Adrenal gland (tissue), 9 donors: ENCODE measurements at regions not wholly inside any gene's neighbourhood (a gene's known extent, or its start where the extent isn't known, plus 50 kb on each side); places are given as distances from the start of the nearest gene placed in this dataset.

Experiments
- DNase-seq, 7 donors: peaks; one replicate each; pipeline ENCODE4 v3.0.0-alpha.2; 2019 to 2020
- H3K27ac ChIP-seq, 5 donors: fragments of 200-600 bp; sonication (generic) in 4 of 5; 1 replicate in 3 of 5; 2 replicates in 2 of 5; pipeline versions ENCODE4 v1.5.1 to v1.8.0; 2016 to 2020; ENCODE audit warnings: mild to moderate bottlenecking in 1 of 5
- H3K27me3 ChIP-seq: fragments of 200-600 bp; 2 replicates; pipeline ENCODE4 v1.8.0; 2021
- H3K36me3 ChIP-seq, 2 donors: fragments of 200-600 bp; replicated peaks in 1 of 2; 1 replicate in 1 of 2; 2 replicates in 1 of 2; pipeline versions ENCODE4 v1.5.1 to v1.8.0; 2018 to 2022
- H3K4me1 ChIP-seq, 2 donors: fragments of 200-600 bp; replicated peaks in 1 of 2; 1 replicate in 1 of 2; 2 replicates in 1 of 2; pipeline versions ENCODE4 v1.5.1 to v1.8.0; 2018 to 2021
- H3K4me3 ChIP-seq, 4 donors: fragments of 200-600 bp; sonication (generic) in 3 of 4; one replicate each; pipeline ENCODE4 v1.5.1; 2016 to 2018
- H3K9me3 ChIP-seq, 3 donors: fragments of 200-600 bp; sonication (generic) in 1 of 3; replicated peaks in 1 of 3; 1 replicate in 2 of 3; 2 replicates in 1 of 3; pipeline versions ENCODE4 v1.5.1 to v1.8.0; 2016 to 2021
- POLR2A ChIP-seq, 2 donors: fragments of 450-650 bp; IDR thresholded peaks; one replicate each; pipeline ENCODE4 v1.6.1; 2017; ENCODE audit warnings: antibody characterized with exemption in 2 of 2, mild to moderate bottlenecking in 2 of 2, moderate library complexity in 1 of 2
- WGBS, 4 donors: extraction: QIAGEN DNeasy Blood & Tissue Kit in 2 of 4; methylation state at CpG; one replicate each; pipeline versions ENCODE4 v1.1.5 to v1.1.7; 2013 to 2017; 5-methylcytosine and 5-hydroxymethylcytosine counted together
- intact Hi-C, 2 donors: fragments of 100-400 bp; cut with DNase I; formaldehyde crosslinking; loops; one replicate each; pipeline versions ENCODE4 v1.14.1 to v1.15.0; 2022 to 2023
- TF ChIP-seq, protein P1 (sequence below), 6 experiments: fragments of 450-650 bp in 4 of 6; fragments of 200-600 bp in 2 of 6; sonication (generic) in 1 of 6; IDR thresholded peaks; 1 replicate in 5 of 6; 2 replicates in 1 of 6; pipeline versions ENCODE4 v1.5.1 to v1.8.0; 2016 to 2021; ENCODE audit warnings: antibody characterized with exemption in 6 of 6, mild to moderate bottlenecking in 2 of 6, moderate library complexity in 1 of 6
- donor health status: healthy with polysubstance abuse.
- donor health status: Bipolar disorder and iron deficiency.
- donor health status: DM: yes; HTN: yes; CAD: no.
- donor health status: DM: no; HTN: no; CAD: no.
- donor health status: DM: no; HTN: no; CAD: no.

DNA sequence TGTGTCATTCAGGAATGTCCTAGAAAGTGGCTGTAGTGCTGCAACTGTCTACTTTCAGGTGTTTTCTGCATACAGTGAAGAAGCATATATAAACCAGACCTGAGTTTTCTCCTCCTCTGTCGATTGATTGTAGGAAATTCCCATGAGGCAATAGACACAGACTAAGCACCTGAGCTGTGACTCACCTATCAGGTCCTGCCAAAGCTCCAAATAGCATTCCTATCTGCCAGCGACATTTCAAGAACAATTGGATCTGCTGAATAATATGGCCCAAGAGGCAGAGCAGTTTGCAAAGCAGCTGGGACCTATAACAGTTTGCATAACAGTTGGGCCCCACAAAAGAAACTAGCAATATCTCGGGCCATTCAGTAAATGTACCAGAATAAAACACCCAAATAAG is 360.4 kb downstream of the HAO1 start:
- TF ChIP-seq POLR2A (IDR thresholded peaks at IDR 0.05): no peak
- TF ChIP-seq, protein P1, sequence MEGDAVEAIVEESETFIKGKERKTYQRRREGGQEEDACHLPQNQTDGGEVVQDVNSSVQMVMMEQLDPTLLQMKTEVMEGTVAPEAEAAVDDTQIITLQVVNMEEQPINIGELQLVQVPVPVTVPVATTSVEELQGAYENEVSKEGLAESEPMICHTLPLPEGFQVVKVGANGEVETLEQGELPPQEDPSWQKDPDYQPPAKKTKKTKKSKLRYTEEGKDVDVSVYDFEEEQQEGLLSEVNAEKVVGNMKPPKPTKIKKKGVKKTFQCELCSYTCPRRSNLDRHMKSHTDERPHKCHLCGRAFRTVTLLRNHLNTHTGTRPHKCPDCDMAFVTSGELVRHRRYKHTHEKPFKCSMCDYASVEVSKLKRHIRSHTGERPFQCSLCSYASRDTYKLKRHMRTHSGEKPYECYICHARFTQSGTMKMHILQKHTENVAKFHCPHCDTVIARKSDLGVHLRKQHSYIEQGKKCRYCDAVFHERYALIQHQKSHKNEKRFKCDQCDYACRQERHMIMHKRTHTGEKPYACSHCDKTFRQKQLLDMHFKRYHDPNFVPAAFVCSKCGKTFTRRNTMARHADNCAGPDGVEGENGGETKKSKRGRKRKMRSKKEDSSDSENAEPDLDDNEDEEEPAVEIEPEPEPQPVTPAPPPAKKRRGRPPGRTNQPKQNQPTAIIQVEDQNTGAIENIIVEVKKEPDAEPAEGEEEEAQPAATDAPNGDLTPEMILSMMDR (IDR thresholded peaks at IDR 0.05): no peak
- DNase-seq: no peak
- Histone ChIP-seq H3K36me3 (no peaks in the 10 kb centered on the region), H3K27ac (no peak overlapping the region), H3K4me3 (no peak overlapping the region), H3K9me3 (no peaks in the 10 kb centered on the region), H3K27me3 (no peaks in the 10 kb centered on the region), H3K4me1 (no peaks in the 10 kb centered on the region)
- WGBS, 4 donors: 69 to 77% (median 76%) methylated on average over 3 of the region's 3 CpGs
- intact Hi-C loops: no loop called here

DNA sequence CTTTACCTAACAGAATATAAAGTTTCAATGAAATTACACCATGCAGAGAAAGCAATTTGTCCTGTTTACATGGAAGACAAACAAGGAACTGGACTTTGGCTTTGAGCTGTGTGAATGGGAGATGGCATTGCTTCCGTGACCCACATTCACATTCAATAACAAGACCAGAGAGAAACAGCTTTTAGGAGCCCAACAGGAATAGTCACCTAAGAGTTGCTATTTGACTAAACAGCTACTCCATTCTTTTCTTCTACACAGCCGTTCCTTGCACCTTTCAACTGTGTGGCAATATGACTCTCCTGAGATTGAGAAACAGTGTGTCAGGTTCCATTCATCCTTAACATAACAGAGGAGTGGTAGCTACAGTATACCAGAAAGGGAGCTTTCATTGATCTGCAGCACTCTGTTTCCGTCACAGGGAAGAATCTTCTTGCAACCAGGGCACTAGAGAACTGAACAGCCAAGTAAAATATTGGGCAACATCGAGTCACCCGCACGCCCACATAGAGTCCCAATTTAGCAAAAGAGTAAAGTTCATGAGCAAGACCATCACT is 355.1 kb downstream of the HAO1 start:
- Histone ChIP-seq H3K9me3 (no peaks in the 10 kb centered on the region), H3K4me1 (no peaks in the 10 kb centered on the region), H3K27me3 (no peaks in the 10 kb centered on the region), H3K27ac (no peak overlapping the region), H3K36me3 (no peaks in the 10 kb centered on the region), H3K4me3 (no peak overlapping the region)
- intact Hi-C loops: no loop called here
- TF ChIP-seq, protein P1 (IDR thresholded peaks at IDR 0.05): no peak
- no peak for TF ChIP-seq POLR2A (IDR thresholded peaks at IDR 0.05)
- DNase-seq: no peak
- WGBS, 4 donors: 76 to 78% (median 77%) methylated on average over 6 of the region's 6 CpGs

DNA sequence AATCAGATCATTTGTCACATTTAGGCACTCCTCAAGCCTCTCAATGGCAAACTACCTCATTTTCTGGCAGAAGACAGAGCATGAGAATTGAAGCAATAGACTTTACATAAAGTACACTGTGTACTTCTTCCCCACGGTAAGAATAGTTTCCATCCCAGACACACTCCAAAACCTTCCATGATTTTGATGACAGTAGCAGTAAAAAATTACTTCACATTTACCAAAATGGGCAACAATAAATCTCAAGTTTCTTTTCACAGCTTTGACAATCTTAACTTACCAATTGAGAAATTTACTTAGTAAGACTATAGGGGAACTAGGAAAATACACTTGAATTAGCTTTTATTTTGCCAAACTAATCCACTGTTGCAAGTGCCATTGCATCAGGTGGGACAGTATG is 353.8 kb downstream of the HAO1 start:
- no peak for TF ChIP-seq POLR2A (IDR thresholded peaks at IDR 0.05)
- TF ChIP-seq, protein P1 (IDR thresholded peaks at IDR 0.05): no peak
- H3K9me3 ChIP-seq: no peaks in the 10 kb centered on the region
- no peaks in the 10 kb centered on the region for H3K4me1 ChIP-seq
- no peaks in the 10 kb centered on the region for H3K27me3 ChIP-seq
- H3K27ac ChIP-seq: no peak overlapping the region
- WGBS, 4 donors: 74 to 88% (median 78%) methylated on average over 1 of the region's 1 CpG
- no peak overlapping the region for H3K4me3 ChIP-seq
- no peaks in the 10 kb centered on the region for H3K36me3 ChIP-seq
- intact Hi-C loops: no loop called here
- no peak for DNase-seq

DNA sequence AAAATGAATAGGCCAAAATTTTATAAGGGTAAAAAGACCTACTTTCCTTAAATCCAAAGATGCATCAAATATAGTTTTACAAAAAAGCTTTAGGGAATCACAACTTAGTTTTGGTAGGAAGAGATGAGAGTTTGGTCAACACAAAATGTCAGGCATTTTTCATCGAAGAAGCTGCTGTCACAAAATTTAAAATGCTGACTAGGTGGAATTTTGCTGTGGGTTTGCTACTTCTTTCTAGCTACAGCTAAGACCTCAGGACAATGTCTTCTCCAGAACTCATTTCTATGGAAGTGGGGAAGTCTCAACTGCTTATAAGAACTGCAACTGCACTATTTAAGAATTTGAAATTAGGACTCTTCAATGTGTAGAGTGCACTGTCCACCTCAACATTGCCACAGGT is 351.1 kb downstream of the HAO1 start:
- Histone ChIP-seq H3K27ac (no peak overlapping the region), H3K27me3 (no peaks in the 10 kb centered on the region), H3K9me3 (no peaks in the 10 kb centered on the region), H3K4me1 (no peaks in the 10 kb centered on the region), H3K4me3 (no peak overlapping the region), H3K36me3 (no peaks in the 10 kb centered on the region)
- TF ChIP-seq, protein P1 (IDR thresholded peaks at IDR 0.05): no peak
- intact Hi-C loops: no loop called here
- DNase-seq: no peak
- WGBS, 4 donors: 45 to 95% (median 74%) methylated on average over 1 of the region's 1 CpG
